GM13976 (cell line): ENCODE measurements at regions not wholly inside any gene's neighbourhood (a gene's known extent, or its start where the extent isn't known, plus 50 kb on each side); places are given as distances from the start of the nearest gene placed in this dataset.
A peak's percentile ranks its signal among the peaks of the same experiment; 100 is the strongest.

Source experiments
- DNase-seq: peaks from one replicate; pipeline ENCODE4 v3.0.0; 2012; ENCODE audit warnings: low spot score
- in situ Hi-C: fragments of 300-500 bp; cut with MboI; formaldehyde crosslinking; loops from one replicate; pipeline ENCODE4 v1.12.0; 2022; ENCODE audit warnings: low sequenced_read_pairs, mixed read lengths, inconsistent platforms; ENCODE audit not compliant: unreplicated experiment
- TF ChIP-seq, protein P1 (sequence below): IDR thresholded peaks from 2 replicates; pipeline ENCODE4 v1.5.1; 2012; ENCODE audit warnings: borderline replicate concordance, mild to moderate bottlenecking; ENCODE audit not compliant: insufficient read depth; ENCODE audit errors: extremely low read depth, missing control alignments, control extremely low read depth

GRCh38 chr12:11973396-11973795 lies 97.3 kb upstream of the BCL2L14 start:
- TF ChIP-seq, protein P1, sequence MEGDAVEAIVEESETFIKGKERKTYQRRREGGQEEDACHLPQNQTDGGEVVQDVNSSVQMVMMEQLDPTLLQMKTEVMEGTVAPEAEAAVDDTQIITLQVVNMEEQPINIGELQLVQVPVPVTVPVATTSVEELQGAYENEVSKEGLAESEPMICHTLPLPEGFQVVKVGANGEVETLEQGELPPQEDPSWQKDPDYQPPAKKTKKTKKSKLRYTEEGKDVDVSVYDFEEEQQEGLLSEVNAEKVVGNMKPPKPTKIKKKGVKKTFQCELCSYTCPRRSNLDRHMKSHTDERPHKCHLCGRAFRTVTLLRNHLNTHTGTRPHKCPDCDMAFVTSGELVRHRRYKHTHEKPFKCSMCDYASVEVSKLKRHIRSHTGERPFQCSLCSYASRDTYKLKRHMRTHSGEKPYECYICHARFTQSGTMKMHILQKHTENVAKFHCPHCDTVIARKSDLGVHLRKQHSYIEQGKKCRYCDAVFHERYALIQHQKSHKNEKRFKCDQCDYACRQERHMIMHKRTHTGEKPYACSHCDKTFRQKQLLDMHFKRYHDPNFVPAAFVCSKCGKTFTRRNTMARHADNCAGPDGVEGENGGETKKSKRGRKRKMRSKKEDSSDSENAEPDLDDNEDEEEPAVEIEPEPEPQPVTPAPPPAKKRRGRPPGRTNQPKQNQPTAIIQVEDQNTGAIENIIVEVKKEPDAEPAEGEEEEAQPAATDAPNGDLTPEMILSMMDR = no peak
- in situ Hi-C loops = no loop called here
- DNase-seq = no peak

DNA sequence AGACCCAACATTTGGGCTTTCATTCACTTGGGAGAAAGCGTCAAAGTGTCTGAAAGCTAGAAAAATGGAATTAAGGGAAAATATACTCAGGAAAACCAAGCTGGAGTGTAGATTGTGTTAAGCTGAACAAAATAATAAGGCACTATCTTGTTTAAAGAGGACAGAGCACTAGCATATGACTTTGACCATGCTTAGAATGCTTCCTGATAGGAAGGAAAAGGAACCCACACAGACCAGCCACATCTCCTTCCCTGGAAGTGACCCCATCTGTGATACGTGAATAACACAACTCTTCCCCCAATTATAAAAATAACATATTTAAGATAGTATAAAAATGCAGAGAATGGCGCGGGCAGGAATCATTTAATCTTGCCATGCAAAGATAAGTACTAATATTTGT lies 94.7 kb upstream of the BCL2L14 start:
- TF ChIP-seq, protein P1 = no peak
- in situ Hi-C loops = no loop called here

GRCh38 chr12:11978726-11979384 lies 91.9 kb upstream of the BCL2L14 start:
- in situ Hi-C loops = no loop called here
- TF ChIP-seq, protein P1 = no peak
- DNase-seq = no peak

More for the DNA sequence above, 94.7 kb upstream of the BCL2L14 start:
- DNase-seq = no peak

DNA sequence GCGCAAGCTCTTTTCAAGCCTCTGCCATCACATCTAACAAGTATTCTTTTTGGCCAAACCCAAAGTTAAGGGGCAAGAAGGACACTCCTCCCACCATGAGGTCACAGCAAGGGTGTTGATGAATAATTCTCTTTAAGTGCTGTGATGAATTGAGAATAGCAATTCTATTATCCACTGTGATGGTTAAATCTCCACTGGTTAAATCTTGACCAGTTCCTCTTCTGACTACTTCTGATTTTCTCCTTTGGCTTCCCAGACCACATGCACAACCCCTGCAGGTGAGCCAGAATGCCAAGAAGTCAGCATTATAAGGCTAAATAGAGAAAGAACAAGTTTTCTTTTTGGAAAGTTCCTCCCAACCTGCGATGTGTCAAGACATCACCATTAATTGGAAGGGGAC lies 90.6 kb upstream of the BCL2L14 start:
- TF ChIP-seq, protein P1 = no peak
- no peak for DNase-seq
- in situ Hi-C loops = no loop called here

DNA sequence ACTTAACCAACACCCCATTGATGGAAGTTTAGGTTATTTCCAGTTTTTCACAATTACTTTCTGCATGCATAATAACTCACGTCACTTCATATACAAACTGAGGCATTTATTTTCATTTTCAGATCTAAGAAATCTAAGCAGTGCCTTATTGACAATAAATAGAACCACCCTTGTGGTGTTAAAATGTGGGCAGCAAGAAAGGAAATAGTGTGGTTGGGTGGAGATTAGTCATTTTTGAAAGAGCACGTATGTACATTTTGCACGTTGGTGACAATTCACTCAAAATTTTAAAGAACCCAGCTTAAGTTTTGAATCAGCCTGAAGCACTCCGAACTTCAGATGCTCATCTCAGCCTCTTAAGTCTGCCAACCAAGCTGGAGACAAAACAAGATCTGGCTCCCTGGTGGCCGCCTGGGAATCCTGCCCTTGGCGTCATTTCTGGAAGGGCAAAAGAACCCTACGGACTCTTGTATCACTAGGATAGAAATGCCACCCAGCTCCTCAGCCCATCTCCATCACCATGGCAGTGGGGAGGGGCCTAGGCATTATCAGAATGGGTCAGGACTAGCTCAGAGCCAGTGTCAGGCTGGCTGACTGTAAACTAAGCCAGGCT lies 89.5 kb upstream of the BCL2L14 start:
- peak; percentile 69 for DNase-seq
- in situ Hi-C loops = no loop called here
- TF ChIP-seq, protein P1 = no peak

DNA sequence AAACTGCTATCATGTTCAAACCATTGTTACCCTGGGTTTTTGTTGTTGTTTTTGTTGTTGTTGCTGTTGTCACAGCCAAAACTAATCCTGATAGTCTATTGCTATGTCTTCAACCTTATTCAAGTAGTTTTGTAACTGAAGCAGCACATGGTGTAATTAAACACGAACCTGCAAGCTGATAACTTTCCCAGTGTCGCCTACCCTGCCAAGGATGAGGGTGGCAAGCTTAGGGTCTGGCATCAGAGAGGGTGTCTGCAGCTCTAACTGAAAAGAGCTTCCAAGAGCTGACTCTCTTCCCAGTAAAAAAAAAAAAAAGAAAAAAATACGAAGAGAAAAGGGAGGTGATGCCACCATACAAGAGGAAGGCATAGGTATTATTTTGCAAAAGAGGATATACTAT lies 86.3 kb upstream of the BCL2L14 start:
- in situ Hi-C loops = no loop called here
- no peak for DNase-seq
- TF ChIP-seq, protein P1 = no peak
